ENCODE measurements at regions not wholly inside any gene's neighbourhood (a gene's known extent, or its start where the extent isn't known, plus 50 kb on each side); places are given as distances from the start of the nearest gene placed in this dataset.

DNA sequence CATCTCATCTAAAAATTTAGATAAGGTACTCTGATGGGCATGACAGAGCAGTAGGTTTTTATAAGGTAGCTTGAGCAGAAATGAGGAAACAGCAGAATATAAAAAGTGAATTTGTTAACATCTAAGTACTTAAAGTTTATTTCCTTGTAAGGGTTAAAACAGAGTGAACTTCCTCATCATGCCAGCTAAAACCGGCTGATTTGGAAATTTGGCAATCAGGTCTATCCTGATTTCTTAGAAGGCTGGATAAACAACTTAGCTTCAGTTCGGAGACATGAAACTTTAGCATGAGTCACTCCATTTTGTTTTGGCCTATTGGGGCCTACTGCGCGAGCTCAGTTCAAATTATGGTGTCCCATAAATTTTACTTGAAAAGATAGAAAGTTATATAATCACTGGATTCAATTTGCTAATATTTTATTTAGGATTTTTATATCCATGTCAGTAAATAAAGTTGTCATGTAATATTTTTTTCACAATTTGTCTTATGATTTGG is 241.6 kb upstream of the RORB start:
- H3K4me1 ChIP-seq: no peaks in the 10 kb centered on the region
- DNase-seq (no peak), ATAC-seq (no peak)
- no peaks in the 10 kb centered on the region for H3K27me3 ChIP-seq (ENCODE audit: low read depth)
- H3K36me3 ChIP-seq: no peaks in the 10 kb centered on the region
- no peaks in the 10 kb centered on the region for H3K9me3 ChIP-seq
- no peak overlapping the region for H3K4me3 ChIP-seq
- intact Hi-C loops (cut with DNase I): no loop called here
- TF ChIP-seq, protein P1, sequence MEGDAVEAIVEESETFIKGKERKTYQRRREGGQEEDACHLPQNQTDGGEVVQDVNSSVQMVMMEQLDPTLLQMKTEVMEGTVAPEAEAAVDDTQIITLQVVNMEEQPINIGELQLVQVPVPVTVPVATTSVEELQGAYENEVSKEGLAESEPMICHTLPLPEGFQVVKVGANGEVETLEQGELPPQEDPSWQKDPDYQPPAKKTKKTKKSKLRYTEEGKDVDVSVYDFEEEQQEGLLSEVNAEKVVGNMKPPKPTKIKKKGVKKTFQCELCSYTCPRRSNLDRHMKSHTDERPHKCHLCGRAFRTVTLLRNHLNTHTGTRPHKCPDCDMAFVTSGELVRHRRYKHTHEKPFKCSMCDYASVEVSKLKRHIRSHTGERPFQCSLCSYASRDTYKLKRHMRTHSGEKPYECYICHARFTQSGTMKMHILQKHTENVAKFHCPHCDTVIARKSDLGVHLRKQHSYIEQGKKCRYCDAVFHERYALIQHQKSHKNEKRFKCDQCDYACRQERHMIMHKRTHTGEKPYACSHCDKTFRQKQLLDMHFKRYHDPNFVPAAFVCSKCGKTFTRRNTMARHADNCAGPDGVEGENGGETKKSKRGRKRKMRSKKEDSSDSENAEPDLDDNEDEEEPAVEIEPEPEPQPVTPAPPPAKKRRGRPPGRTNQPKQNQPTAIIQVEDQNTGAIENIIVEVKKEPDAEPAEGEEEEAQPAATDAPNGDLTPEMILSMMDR (IDR thresholded peaks at IDR 0.05): no peak
- H3K27ac ChIP-seq: no peak overlapping the region

DNA sequence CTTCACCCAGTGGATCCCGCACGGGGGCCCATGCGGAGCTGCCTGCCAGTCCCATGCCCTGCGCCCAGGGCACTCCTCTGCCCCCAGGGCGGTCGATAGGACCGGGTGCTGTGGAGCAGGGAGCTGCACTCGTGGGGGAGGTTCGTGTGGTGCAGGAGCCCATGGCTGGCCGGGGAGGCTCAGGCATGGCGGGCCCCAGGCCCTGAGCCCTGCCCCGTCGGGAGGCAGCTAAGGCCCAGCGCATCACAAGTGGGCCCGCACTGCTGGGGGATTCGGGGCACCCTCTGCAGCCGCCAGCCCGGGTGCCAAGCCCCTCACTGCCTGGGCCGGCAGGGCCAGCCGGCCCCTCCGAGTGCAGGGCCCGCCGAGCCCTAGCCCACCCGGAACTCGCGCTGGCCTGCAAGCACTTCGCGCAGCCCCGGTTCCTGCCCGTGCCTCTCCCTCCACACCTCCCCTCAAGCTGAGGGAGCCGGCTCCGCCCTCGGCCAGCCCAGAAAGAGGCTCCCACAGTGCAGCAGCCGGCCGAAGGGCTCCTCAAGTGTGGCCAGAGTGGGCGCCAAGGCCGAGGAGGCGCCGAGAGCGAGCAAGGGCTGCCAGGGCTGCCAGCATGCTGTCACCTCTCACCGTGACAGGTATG is 221.1 kb upstream of the RORB start:
- no peaks in the 10 kb centered on the region for H3K4me1 ChIP-seq
- TF ChIP-seq, protein P1 (IDR thresholded peaks at IDR 0.05): no peak
- no peak overlapping the region for H3K4me3 ChIP-seq
- no peaks in the 10 kb centered on the region for H3K27me3 ChIP-seq (ENCODE audit: low read depth)
- H3K27ac ChIP-seq: no peak overlapping the region
- no peaks in the 10 kb centered on the region for H3K36me3 ChIP-seq
- H3K9me3 ChIP-seq: no peaks in the 10 kb centered on the region
- ATAC-seq (peak in 1 of 2 donors; percentile 34), DNase-seq (no peak)
- intact Hi-C loops (cut with DNase I): no loop called here

DNA sequence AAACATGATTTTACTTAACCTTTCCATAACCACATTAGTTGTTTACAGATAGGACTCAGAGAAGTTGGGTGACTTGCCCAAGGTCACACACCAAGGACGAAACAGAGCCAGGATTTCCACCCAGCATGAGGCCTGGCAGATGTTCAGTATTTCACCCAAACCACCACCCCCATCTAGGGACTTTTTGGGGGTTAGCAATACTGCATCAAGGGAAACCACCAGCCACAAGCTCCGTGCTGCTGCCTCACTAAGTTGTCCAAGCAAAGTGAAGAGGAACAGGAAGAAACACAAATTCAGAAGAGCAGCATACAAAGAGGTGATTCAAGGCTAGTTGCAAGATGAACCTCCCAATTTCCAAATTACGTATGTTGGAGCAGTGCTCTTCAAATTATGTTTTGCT is 219.6 kb upstream of the RORB start:
- intact Hi-C loops (cut with DNase I): no loop called here
- no peaks in the 10 kb centered on the region for H3K36me3 ChIP-seq
- ATAC-seq: no peak

DNA sequence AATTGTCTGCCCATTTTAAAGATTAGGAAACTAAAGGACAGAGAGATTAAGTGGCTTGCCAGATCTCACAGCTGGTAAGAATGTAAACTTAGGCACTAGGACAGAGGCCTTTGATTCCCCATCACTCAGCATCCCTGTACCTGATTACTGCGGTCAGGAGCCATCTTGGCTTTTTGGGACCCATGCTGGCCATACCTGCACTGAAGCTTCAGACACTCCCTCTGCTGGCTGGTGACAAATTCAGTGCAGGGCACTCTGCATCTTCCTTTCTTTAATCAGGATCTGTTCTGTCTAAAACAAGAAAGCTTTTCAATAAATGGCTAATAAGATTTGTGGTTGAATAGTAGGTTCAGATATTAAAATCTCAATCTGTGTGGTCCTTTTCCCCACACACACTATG is 215.5 kb upstream of the RORB start:
- Histone ChIP-seq H3K9me3 (no peaks in the 10 kb centered on the region), H3K4me1 (no peaks in the 10 kb centered on the region), H3K36me3 (no peaks in the 10 kb centered on the region), H3K4me3 (no peak overlapping the region), H3K27me3 (ENCODE audit: low read depth) (no peaks in the 10 kb centered on the region), H3K27ac (no peak overlapping the region)
- intact Hi-C loops (cut with DNase I): no loop called here
- DNase-seq: no peak
- TF ChIP-seq, protein P1 (IDR thresholded peaks at IDR 0.05): no peak
- no peak for ATAC-seq

More for the DNA sequence above, 219.6 kb upstream of the RORB start:
- no peak overlapping the region for H3K27ac ChIP-seq
- TF ChIP-seq, protein P1 (IDR thresholded peaks at IDR 0.05): no peak
- no peaks in the 10 kb centered on the region for H3K9me3 ChIP-seq
- no peaks in the 10 kb centered on the region for H3K27me3 ChIP-seq (ENCODE audit: low read depth)
- no peak for DNase-seq
- no peak overlapping the region for H3K4me3 ChIP-seq
- H3K4me1 ChIP-seq: no peaks in the 10 kb centered on the region

DNA sequence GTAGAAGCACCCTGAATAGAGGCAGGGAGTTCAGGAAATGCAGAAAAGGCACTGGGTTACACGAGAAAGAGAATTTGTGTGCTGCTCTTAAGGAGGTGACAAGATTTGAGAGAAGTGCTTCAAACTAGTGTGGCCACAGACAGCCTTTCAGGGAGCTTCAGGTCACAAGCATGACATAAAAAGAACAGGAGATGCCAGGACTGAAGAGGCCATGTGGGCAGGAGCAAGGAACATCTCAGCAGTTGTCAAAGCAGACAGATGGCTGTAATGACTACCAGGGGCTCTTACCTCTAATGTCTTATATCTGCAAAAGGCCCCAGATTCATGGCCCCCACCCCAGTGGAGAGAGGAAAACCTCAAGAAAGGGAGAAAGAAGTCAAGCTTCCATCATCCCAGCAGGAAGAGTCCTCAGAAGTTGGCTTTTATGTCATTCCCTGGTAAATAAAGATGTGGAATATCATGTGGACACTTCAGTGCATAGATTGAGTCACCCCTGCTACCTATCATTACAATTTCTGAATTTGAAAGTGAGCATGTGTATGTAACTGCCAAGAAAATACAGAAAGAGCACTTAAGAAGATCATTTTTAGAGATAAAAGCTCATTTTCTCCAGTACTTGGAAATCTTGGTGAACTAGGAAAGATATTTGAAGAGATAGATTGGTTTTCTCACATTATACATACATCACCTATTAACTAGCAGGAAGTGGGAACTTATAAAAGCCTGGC is 214.4 kb upstream of the RORB start:
- Histone ChIP-seq H3K36me3 (no peaks in the 10 kb centered on the region), H3K4me3 (no peak overlapping the region), H3K27me3 (ENCODE audit: low read depth) (no peaks in the 10 kb centered on the region), H3K9me3 (no peaks in the 10 kb centered on the region), H3K27ac (no peak overlapping the region), H3K4me1 (no peaks in the 10 kb centered on the region)
- DNase-seq: no peak
- TF ChIP-seq, protein P1 (IDR thresholded peaks at IDR 0.05): no peak
- intact Hi-C loops (cut with DNase I): no loop called here
- ATAC-seq: no peak

Data from lower lobe of right lung (tissue), 2 donors.